COLO668 (cell line): ENCODE measurements at regions not wholly inside any gene's neighbourhood (a gene's known extent, or its start where the extent isn't known, plus 50 kb on each side); places are given as distances from the start of the nearest gene placed in this dataset.
"Not testable (repeated sequence)": the region's sequence is repeated elsewhere in the genome, so short reads cannot be mapped to it uniquely, and the experiment has no call there.

ENCODE experiments used
- DNase-seq: peaks from one replicate; lab custom pipeline; 2025; ENCODE audit not compliant: unreplicated experiment; lab: John Stamatoyannopoulos, UW

DNA sequence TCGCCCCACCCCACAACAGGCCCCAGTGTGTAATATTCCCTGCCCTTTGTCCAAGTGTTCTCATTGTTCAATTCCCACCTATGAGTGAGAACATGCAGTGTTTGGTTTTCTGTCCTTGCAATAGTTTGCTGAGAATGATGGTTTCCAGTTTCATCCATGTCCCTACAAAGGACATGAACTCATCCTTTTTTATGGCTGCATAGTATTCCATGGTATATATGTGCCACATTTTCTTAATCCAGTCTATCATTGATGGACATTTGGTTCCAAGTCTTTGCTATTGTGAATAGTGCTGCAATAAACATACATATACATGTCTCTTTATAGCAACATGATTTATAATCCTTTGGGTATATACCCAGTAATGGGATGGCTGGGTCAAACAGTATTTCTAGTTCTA lies 132.7 kb downstream of the SNX10 start:
- not testable (repeated sequence) for DNase-seq

GRCh38 chr7:26425655-26426054 lies 134.0 kb downstream of the SNX10 start:
- DNase-seq: no peak

DNA sequence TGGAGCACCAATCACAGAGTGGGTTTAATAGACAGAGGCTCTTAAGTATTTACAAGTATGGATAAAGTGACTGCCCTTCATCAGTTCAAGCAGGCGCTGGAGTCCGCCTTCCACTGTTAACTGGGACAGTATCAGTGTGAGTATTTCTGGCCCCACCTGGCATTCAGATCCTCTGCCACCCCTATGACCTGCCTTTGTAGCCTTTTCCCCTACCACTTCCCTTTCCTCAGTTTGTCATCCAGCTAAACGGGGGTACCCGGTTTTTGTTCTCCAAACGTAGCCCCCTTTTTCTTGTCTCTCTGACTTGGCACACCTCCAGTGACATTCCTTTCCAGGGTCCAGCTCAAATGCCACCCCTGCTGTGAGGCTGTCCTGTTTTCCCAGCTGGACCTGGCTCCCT lies 134.4 kb downstream of the SNX10 start:
- DNase-seq: no peak

DNA sequence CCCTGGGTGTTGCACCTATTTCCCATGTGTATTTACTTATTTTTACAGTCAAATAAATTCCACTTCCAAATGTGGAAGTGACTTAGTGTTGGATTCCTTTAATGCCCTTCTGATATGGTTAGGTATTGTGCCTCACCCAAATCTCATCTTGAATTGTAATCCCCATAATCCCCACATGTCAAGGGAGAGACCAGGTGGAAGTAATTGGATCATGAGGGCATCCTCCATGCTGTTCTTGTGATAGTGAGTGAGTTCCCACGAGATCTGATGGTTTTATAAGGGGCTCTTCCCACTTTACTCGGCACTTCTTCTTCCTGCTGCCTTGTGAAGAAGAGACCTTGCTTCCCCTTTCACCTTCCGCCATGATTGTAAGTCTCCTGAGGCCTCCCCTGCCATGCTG lies 136.9 kb downstream of the SNX10 start:
- DNase-seq: no peak

- DNase-seq: no peak
These were observed 137.5 kb downstream of the SNX10 start for GRCh38 chr7:26429168-26429567.

- DNase-seq: no peak
These were observed 143.3 kb downstream of the SNX10 start for GRCh38 chr7:26434974-26435373.

DNA sequence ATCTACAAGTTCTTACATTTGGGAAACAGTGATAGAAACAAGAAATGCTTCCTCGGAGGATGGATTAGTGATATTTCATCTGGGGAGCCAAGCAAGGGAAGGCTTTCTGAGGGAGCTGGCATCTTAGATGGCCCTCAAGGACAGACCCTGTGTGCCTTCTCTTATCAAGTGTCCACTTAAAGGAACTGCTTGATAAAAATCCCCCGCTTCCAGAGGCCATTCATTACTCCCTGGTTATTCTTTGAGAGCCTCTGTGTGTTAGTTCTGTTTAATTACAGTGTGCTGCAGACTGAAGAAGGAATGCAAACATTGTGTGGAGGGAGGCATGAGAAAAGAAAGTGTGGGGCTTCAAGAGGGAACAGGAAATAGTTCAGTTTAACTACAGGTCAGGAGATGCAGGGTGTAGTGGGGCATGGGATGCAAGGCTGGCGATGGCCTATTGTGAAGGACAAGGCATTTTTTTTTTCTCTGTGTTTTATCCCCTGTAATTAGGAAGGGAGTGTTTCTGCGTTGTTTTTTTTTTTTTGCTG lies 145.4 kb downstream of the SNX10 start:
- no peak for DNase-seq

- DNase-seq: no peak
These were observed 146.4 kb downstream of the SNX10 start for GRCh38 chr7:26438078-26438477.

GRCh38 chr7:26439521-26440232 lies 148.0 kb downstream of the SNX10 start:
- DNase-seq: peak; percentile 89

DNA sequence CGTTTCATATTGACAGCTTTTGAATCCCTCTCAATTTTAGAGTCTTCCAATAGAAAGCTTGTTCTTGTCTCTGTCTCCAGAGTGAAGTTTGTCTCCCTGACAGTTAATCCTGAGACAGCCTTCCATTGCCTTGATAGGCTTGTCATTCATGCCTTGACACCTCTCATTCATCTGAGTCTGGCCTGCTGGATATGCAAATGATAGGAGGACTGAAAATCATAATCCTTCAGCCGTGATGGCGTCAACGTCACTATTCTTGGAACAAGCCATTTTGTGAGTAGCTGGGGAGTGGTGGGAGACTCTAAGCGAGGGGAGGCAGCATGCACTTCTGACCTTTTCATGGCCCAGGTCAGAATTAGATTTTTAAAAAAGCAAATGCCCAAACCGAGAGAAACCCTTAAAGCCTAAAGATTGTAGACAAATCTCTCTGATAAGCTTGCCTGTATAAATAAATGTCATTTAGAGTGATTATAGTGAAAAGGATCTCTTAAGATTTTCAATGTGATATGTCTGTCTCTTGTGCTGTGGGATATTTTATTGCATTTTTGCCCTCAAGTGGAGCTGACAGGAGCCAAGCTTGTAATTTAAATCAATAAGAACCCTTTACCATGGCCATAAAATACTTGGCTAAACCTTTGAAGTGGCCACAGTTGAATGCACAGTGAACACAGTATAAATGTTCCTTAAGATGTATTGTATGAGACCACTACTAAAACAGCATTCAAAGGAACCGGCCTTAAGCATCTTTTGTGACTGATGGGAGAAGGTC lies 148.8 kb downstream of the SNX10 start:
- no peak for DNase-seq

- no peak for DNase-seq
These were observed 149.4 kb downstream of the SNX10 start for GRCh38 chr7:26441002-26441521.

- DNase-seq: no peak
These were observed 150.1 kb downstream of the SNX10 start for GRCh38 chr7:26441611-26442277.

- DNase-seq: no peak
These were observed 151.3 kb downstream of the SNX10 start for GRCh38 chr7:26443006-26443405.

GRCh38 chr7:26443751-26444150 lies 152.1 kb downstream of the SNX10 start:
- DNase-seq: no peak

- no peak for DNase-seq
These were observed 152.9 kb downstream of the SNX10 start for GRCh38 chr7:26444555-26444954.

DNA sequence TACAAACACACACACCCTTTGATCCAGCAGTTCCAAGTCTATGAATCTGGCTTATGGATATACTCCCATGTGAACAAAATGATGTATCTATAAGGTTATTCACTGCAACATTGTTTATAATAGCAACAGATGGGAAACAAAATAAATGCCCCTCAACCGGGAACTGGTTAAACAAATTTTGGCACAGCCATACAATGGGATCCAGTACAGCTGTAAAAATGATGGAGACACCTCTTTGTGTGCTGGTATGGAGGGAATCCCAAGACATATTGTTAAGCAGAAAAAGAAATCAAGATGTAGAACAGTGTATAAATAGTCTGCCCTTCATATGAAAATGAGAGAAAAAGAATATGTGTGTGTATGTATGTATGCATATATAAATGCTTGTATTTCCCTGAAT lies 155.5 kb downstream of the SNX10 start:
- no peak for DNase-seq

- no peak for DNase-seq
These were observed 157.8 kb downstream of the SNX10 start for GRCh38 chr7:26449175-26450165.

DNA sequence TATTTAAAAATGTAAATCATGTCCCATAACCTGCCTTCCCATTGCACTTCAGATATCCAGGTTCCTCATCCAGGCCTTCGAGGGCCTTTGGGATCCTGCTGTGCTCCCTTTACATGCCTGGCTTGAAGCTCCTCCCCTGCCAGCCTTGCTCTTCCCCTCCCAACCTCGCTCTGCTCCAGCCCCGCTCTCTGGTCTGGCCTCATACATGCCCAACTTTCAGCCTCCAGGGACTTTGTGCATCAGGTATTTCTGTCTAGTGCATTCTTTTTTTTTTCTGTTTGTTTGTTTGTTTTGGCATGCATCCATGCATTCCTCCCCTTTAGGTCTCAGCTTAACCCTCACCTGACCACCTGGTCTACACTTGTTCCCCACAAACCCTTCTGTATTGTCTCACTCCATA lies 160.3 kb downstream of the SNX10 start:
- DNase-seq: peak; percentile 49

DNA sequence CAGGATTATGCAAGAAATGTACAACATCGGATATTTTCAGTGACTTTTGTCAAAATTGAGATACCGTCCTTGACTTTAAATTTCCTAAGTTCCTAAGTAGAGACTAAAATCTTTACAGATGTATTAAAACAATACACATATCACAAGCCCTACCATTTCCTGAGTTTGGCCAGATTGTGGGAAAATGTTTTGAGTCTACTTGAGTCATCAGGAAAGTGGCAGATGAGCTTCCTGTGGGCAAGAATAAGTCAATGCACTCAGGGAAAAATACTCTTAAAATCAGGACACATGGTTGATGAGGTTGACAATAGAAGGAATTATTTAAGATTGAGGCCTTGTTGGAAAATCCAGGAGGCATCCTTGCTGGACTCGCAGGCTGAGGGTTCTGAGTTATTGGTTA lies 162.5 kb downstream of the SNX10 start:
- DNase-seq: no peak

GRCh38 chr7:26457696-26458327 lies 166.2 kb downstream of the SNX10 start:
- DNase-seq: no peak
